BJ (cell line): ENCODE measurements at regions not wholly inside any gene's neighbourhood (a gene's known extent, or its start where the extent isn't known, plus 50 kb on each side); places are given as distances from the start of the nearest gene placed in this dataset.

Experiments used
- CTCF ChIA-PET: fragments of 350-600 bp; formaldehyde crosslinking; extraction: SDS; loops from one replicate; lab custom pipeline; 2021; ENCODE audit warnings: antibody characterized with exemption, inconsistent platforms; lab: Yijun Ruan, JAX
- POLR2A ChIA-PET: fragments of 300-600 bp; sonication (Branson Sonifier 250); formaldehyde crosslinking; extraction: SDS; loops from one replicate; lab custom pipeline; 2021; ENCODE audit warnings: antibody characterized with exemption; lab: Charles Lee
- DNase-seq: peaks from one replicate; pipeline ENCODE4 v3.0.0-alpha.2; 2011; ENCODE audit warnings: low read depth
- H3K27me3 ChIP-seq: 2 replicates; pipeline ENCODE4 v1.6.0; 2011; ENCODE audit warnings: low read length; ENCODE audit not compliant: control insufficient read depth, insufficient read depth
- H3K36me3 ChIP-seq: 2 replicates; pipeline ENCODE4 v1.5.1; 2011; ENCODE audit warnings: low read length; ENCODE audit not compliant: control insufficient read depth, insufficient read depth
- H3K4me3 ChIP-seq: 2 replicates; pipeline ENCODE4 v1.5.1; 2011; ENCODE audit warnings: low read depth, mild to moderate bottlenecking, control low read depth, low read length
- CTCF ChIP-seq: IDR thresholded peaks from 2 replicates; pipeline ENCODE4 v1.5.1; 2011; ENCODE audit warnings: low read depth, mild to moderate bottlenecking, control low read depth, inconsistent platforms, low read length, moderate library complexity; ENCODE audit not compliant: insufficient read depth

- H3K36me3 ChIP-seq = no peaks in the 10 kb centered on the region
- DNase-seq = no peak
- no peak overlapping the region for H3K4me3 ChIP-seq
- TF ChIP-seq CTCF = no peak
- ChIA-PET CTCF (no interaction called here), POLR2A (no interaction called here)
- peaks cover 5% of the 10 kb centered on the region for H3K27me3 ChIP-seq
Measured at GRCh38 chr3:193842029-193842798, 249.2 kb downstream of the OPA1 start.

- H3K36me3 ChIP-seq = no peaks in the 10 kb centered on the region
- CTCF ChIA-PET = no interaction called here
- peaks cover 5% of the 10 kb centered on the region for H3K27me3 ChIP-seq
- POLR2A ChIA-PET = no interaction called here
- H3K4me3 ChIP-seq = no peak overlapping the region
- no peak for TF ChIP-seq CTCF
- DNase-seq = no peak
Measured at GRCh38 chr3:193842832-193843473, 249.9 kb downstream of the OPA1 start.

- no peak for TF ChIP-seq CTCF
- no peak overlapping the region for H3K4me3 ChIP-seq
- DNase-seq = no peak
- ChIA-PET CTCF (no interaction called here), POLR2A (no interaction called here)
- peaks cover 5% of the 10 kb centered on the region for H3K27me3 ChIP-seq
- no peaks in the 10 kb centered on the region for H3K36me3 ChIP-seq
Measured at GRCh38 chr3:193843474-193844301, 250.7 kb downstream of the OPA1 start.

GRCh38 chr3:193844472-193844871, 251.5 kb downstream of the OPA1 start:
- Histone ChIP-seq H3K4me3 (no peak overlapping the region), H3K36me3 (no peaks in the 10 kb centered on the region), H3K27me3 (peaks cover 5% of the 10 kb centered on the region)
- no peak for TF ChIP-seq CTCF
- CTCF ChIA-PET = no interaction called here
- no peak for DNase-seq
- POLR2A ChIA-PET = no interaction called here

- Histone ChIP-seq H3K4me3 (no peak overlapping the region), H3K27me3 (peaks cover 5% of the 10 kb centered on the region), H3K36me3 (no peaks in the 10 kb centered on the region)
- no peak for DNase-seq
- no peak for TF ChIP-seq CTCF
- POLR2A ChIA-PET = no interaction called here
- CTCF ChIA-PET = no interaction called here
Measured at GRCh38 chr3:193845144-193845543, 252.1 kb downstream of the OPA1 start.
